ENCODE measurements at regions not wholly inside any gene's neighbourhood (a gene's known extent, or its start where the extent isn't known, plus 50 kb on each side); places are given as distances from the start of the nearest gene placed in this dataset.
A peak's percentile ranks its signal among the peaks of the same experiment; 100 is the strongest.

DNA sequence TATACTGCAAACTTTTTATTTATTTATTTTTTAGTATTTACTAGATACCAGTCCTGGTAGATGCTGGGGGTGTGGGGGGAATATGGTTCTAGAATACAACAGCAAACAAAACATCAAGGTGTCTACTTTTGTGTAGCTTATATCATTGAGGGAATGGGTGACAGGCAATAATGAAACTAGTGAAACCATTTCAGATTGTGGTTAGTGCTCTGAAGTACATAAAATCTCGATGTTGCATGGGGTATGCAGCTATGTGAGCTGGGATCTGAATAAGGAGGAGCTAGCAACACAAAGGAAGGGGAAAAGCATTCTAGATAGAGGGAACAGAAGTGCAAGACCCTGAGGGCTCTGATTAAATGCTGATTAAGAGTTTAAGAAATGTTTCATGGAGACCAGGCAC lies 103.5 kb downstream of the WT1 start:
- intact Hi-C loops (cut with DNase I), result no loop called here
- no peaks in the 10 kb centered on the region for H3K36me3 ChIP-seq
- H3K27ac ChIP-seq, result no peak overlapping the region
- no peaks in the 10 kb centered on the region for H3K9me3 ChIP-seq
- no peak for TF ChIP-seq POLR2A (IDR thresholded peaks at IDR 0.05)
- TF ChIP-seq, protein P1, sequence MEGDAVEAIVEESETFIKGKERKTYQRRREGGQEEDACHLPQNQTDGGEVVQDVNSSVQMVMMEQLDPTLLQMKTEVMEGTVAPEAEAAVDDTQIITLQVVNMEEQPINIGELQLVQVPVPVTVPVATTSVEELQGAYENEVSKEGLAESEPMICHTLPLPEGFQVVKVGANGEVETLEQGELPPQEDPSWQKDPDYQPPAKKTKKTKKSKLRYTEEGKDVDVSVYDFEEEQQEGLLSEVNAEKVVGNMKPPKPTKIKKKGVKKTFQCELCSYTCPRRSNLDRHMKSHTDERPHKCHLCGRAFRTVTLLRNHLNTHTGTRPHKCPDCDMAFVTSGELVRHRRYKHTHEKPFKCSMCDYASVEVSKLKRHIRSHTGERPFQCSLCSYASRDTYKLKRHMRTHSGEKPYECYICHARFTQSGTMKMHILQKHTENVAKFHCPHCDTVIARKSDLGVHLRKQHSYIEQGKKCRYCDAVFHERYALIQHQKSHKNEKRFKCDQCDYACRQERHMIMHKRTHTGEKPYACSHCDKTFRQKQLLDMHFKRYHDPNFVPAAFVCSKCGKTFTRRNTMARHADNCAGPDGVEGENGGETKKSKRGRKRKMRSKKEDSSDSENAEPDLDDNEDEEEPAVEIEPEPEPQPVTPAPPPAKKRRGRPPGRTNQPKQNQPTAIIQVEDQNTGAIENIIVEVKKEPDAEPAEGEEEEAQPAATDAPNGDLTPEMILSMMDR (IDR thresholded peaks at IDR 0.05), result no peak
- DNase-seq, result no peak
- H3K4me1 ChIP-seq, result peaks cover 3 to 4% of the 10 kb centered on the region in 2 donors
- H3K4me3 ChIP-seq (replicated peaks in 1 of 3), result no peak overlapping the region
- no peaks in the 10 kb centered on the region for H3K27me3 ChIP-seq
- WGBS, 2 donors, result 74 to 85% methylated on average over 1 of the region's 1 CpG

DNA sequence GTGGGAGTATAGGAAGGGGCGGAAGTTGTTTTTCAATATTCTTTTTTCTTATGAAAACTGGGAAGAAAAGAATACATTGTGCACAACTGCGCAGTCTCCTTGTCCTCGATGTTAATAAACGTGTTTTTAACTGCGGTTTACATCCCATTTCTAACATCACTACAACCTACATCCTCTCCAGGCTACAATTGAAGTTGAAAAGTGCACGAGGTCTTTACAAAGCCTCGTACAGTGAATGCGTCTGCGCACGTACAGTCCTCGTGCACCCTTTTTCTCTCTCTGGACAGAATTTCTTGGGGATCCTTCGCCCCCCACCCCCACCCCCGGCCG lies 102.4 kb downstream of the WT1 start:
- WGBS, 2 donors, result 18 to 23% methylated on average over 14 of the region's 14 CpGs
- no peak for TF ChIP-seq POLR2A (IDR thresholded peaks at IDR 0.05)
- TF ChIP-seq, protein P1 (IDR thresholded peaks at IDR 0.05), result no peak

DNA sequence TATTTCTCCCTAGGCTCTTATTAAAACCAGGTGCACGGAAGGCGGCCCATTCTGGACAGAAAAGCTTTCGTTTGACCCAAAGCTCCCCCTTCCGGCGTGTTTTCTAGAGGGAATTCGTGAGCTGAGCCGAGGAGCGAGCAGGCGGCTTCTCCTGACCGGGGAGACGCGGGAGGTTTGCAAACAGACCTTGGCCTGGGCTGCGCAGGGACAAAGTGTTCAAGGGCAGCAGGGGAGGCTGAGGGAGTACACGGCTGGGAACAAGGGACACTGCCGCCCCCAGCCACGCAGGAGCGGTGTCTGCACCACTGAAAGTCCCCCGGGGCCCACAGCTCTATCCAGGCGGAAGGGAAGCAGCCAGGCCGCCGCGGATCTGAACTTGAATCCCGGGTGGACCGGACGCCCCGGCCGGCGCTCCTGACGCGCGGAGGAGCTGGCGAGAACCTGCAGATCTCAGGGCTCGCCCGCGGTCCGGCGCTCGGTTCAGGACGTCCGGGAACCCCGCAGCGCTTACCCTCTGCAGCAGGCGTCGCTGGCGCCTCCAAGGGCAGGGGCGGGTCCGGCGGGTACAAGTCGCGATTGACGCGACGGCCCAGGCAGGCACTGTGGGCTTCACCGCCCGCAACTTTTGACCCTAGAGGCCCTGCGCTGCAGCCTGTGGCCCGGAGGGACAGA lies 101.9 kb downstream of the WT1 start:
- H3K27ac ChIP-seq, result no peak overlapping the region
- H3K9me3 ChIP-seq, result no peaks in the 10 kb centered on the region
- DNase-seq, result peak; percentile 77 to 85
- H3K36me3 ChIP-seq, result no peaks in the 10 kb centered on the region
- TF ChIP-seq, protein P1 (IDR thresholded peaks at IDR 0.05), result peak in 4 of 6 experiments; percentile 20 to 44 (median 42)
- TF ChIP-seq POLR2A (IDR thresholded peaks at IDR 0.05), result no peak
- H3K4me1 ChIP-seq, result peaks cover 3 to 4% of the 10 kb centered on the region in 2 donors
- no peaks in the 10 kb centered on the region for H3K27me3 ChIP-seq
- WGBS, 2 donors, result 4 to 14% methylated on average over 11 to 21 of the region's 57 CpGs
- intact Hi-C loops (cut with DNase I), result no loop called here
- H3K4me3 ChIP-seq (replicated peaks in 1 of 3), result peak overlapping the region; percentile 20 to 31 (median 21)

More for the DNA sequence above, 102.4 kb downstream of the WT1 start:
- no peaks in the 10 kb centered on the region for H3K9me3 ChIP-seq
- peak overlapping the region in 2 of 3 donors; percentile 20 to 31 for H3K4me3 ChIP-seq (replicated peaks in 1 of 3)
- H3K27ac ChIP-seq, result no peak overlapping the region
- intact Hi-C loops (cut with DNase I), result no loop called here
- H3K4me1 ChIP-seq, result peaks cover 3 to 4% of the 10 kb centered on the region in 2 donors
- H3K27me3 ChIP-seq, result no peaks in the 10 kb centered on the region
- H3K36me3 ChIP-seq, result no peaks in the 10 kb centered on the region
- no peak for DNase-seq

DNA sequence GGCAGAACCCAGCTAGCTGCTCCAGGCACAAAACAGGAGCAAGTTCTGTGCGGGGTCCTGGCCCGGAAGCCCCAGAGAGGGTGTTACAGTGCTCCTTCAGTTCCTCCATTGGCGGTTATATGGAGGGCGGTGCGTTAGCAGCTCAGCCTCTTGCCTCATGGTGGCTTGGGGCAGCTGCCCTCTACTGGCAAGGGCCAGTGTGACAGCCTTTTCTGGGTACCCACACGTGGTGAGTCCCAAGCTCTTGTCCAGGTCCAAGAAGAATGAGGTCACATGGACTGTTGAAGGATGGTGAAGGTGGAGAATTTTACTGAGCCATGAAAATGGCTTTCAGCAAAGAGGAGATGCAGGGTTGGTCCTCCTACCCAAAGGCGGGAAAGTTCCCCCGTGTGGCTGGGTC lies 100.5 kb downstream of the WT1 start:
- Histone ChIP-seq H3K36me3 (no peaks in the 10 kb centered on the region), H3K4me1 (peaks cover 3 to 4% of the 10 kb centered on the region in 2 donors), H3K9me3 (no peaks in the 10 kb centered on the region), H3K27me3 (no peaks in the 10 kb centered on the region), H3K27ac (no peak overlapping the region), H3K4me3 (replicated peaks in 1 of 3) (no peak overlapping the region)
- no peak for DNase-seq
- TF ChIP-seq POLR2A (IDR thresholded peaks at IDR 0.05), result no peak
- TF ChIP-seq, protein P1 (IDR thresholded peaks at IDR 0.05), result no peak
- 92 to 97% methylated on average over 7 to 8 of the region's 8 CpGs for WGBS, 2 donors
- intact Hi-C loops (cut with DNase I), result no loop called here

Data from thyroid gland (tissue), 4 donors.